IPS DF 19.7 (cell line): ENCODE measurements at regions not wholly inside any gene's neighbourhood (a gene's known extent, or its start where the extent isn't known, plus 50 kb on each side); places are given as distances from the start of the nearest gene placed in this dataset.
"Not testable (repeated sequence)": the region's sequence is repeated elsewhere in the genome, so short reads cannot be mapped to it uniquely, and the experiment has no call there.

ENCODE experiments used
- DNase-seq: peaks from one replicate; pipeline ENCODE4 v3.0.0-alpha.2; 2013; ENCODE audit warnings: low read depth, low spot score

- no peak for DNase-seq
Observed at GRCh38 chr1:184889166-184889565, 85.1 kb downstream of the NIBAN1 start.

- DNase-seq = no peak
Observed at GRCh38 chr1:184888505-184888904, 85.8 kb downstream of the NIBAN1 start.

GRCh38 chr1:184882957-184883815, 91.1 kb downstream of the NIBAN1 start:
- DNase-seq = no peak

GRCh38 chr1:184881941-184882913, 92.1 kb downstream of the NIBAN1 start:
- DNase-seq = no peak

- DNase-seq = no peak
Observed at GRCh38 chr1:184879876-184880557, 94.3 kb downstream of the NIBAN1 start.

- no peak for DNase-seq
Observed at GRCh38 chr1:184878602-184879001, 95.7 kb downstream of the NIBAN1 start.

- no peak for DNase-seq
Observed at GRCh38 chr1:184878002-184878401, 96.3 kb downstream of the NIBAN1 start.

- not testable (repeated sequence) for DNase-seq
Observed at GRCh38 chr1:184876015-184876414, 98.3 kb downstream of the NIBAN1 start.

- DNase-seq = no peak
Observed at GRCh38 chr1:184875218-184875617, 99.1 kb downstream of the NIBAN1 start.

- DNase-seq = no peak
Observed at GRCh38 chr1:184870319-184870718, 104.0 kb downstream of the NIBAN1 start.

GRCh38 chr1:184867866-184868689, 106.2 kb downstream of the NIBAN1 start:
- no peak for DNase-seq

GRCh38 chr1:184866991-184867788, 107.1 kb downstream of the NIBAN1 start:
- DNase-seq = no peak

- no peak for DNase-seq
Observed at GRCh38 chr1:184866586-184866985, 107.7 kb downstream of the NIBAN1 start.

GRCh38 chr1:184865831-184866230, 108.5 kb downstream of the NIBAN1 start:
- DNase-seq = no peak

GRCh38 chr1:184861755-184862336, 107.2 kb upstream of the EDEM3 start:
- DNase-seq = no peak

GRCh38 chr1:184860985-184861754, 106.5 kb upstream of the EDEM3 start:
- no peak for DNase-seq

GRCh38 chr1:184860535-184860934, 105.9 kb upstream of the EDEM3 start:
- no peak for DNase-seq

GRCh38 chr1:184859381-184860105, 104.9 kb upstream of the EDEM3 start:
- no peak for DNase-seq
